Skeletal muscle cell (primary cell): ENCODE measurements at regions not wholly inside any gene's neighbourhood (a gene's known extent, or its start where the extent isn't known, plus 50 kb on each side); places are given as distances from the start of the nearest gene placed in this dataset.
"Not testable (repeated sequence)": the region's sequence is repeated elsewhere in the genome, so short reads cannot be mapped to it uniquely, and the experiment has no call there.

Experiments
- DNase-seq: peaks from one replicate; pipeline ENCODE4 v3.0.0-alpha.2; 2010; ENCODE audit warnings: low read depth
- H3K4me3 ChIP-seq: 2 replicates; pipeline ENCODE4 v1.5.1; 2011; ENCODE audit warnings: low read depth, mild to moderate bottlenecking, control low read depth, low read length, moderate library complexity

GRCh38 chr5:21615195-21615765, 1237.9 kb downstream of the CDH12 start:
- no peak for DNase-seq
- H3K4me3 ChIP-seq, result no peak overlapping the region

GRCh38 chr5:21613971-21614488, 1239.1 kb downstream of the CDH12 start:
- no peak overlapping the region for H3K4me3 ChIP-seq

GRCh38 chr5:21603796-21604195, 1249.3 kb downstream of the CDH12 start:
- no peak overlapping the region for H3K4me3 ChIP-seq
- DNase-seq, result no peak

More at GRCh38 chr5:21613971-21614488, 1239.1 kb downstream of the CDH12 start:
- DNase-seq, result no peak

- DNase-seq, result no peak
- no peak overlapping the region for H3K4me3 ChIP-seq
These were observed 1258.6 kb downstream of the CDH12 start for GRCh38 chr5:21594566-21594965.

- H3K4me3 ChIP-seq, result no peak overlapping the region
- no peak for DNase-seq
These were observed 1259.9 kb downstream of the CDH12 start for GRCh38 chr5:21593261-21593660.

GRCh38 chr5:21581508-21581907, 1271.6 kb downstream of the CDH12 start:
- DNase-seq, result no peak
- H3K4me3 ChIP-seq, result no peak overlapping the region

- no peak overlapping the region for H3K4me3 ChIP-seq
- no peak for DNase-seq
These were observed 1278.2 kb downstream of the CDH12 start for GRCh38 chr5:21574961-21575360.

- DNase-seq, result no peak
These were observed 1278.7 kb downstream of the CDH12 start for GRCh38 chr5:21574438-21574837.

GRCh38 chr5:21573416-21574314, 1279.5 kb downstream of the CDH12 start:
- no peak overlapping the region for H3K4me3 ChIP-seq
- DNase-seq, result no peak

More at GRCh38 chr5:21574438-21574837, 1278.7 kb downstream of the CDH12 start:
- no peak overlapping the region for H3K4me3 ChIP-seq

GRCh38 chr5:21571196-21571595, 1281.9 kb downstream of the CDH12 start:
- not testable (repeated sequence) for H3K4me3 ChIP-seq, DNase-seq

GRCh38 chr5:21559109-21559508, 1294.0 kb downstream of the CDH12 start:
- DNase-seq, H3K4me3 ChIP-seq: not testable (repeated sequence)

GRCh38 chr5:21552263-21552662, 1300.9 kb downstream of the CDH12 start:
- DNase-seq, H3K4me3 ChIP-seq: not testable (repeated sequence)

GRCh38 chr5:21550916-21551315, 1302.2 kb downstream of the CDH12 start:
- not testable (repeated sequence) for H3K4me3 ChIP-seq, DNase-seq

- H3K4me3 ChIP-seq, DNase-seq: not testable (repeated sequence)
These were observed 1305.5 kb downstream of the CDH12 start for GRCh38 chr5:21547656-21548055.

GRCh38 chr5:21535114-21535513, 1318.0 kb downstream of the CDH12 start:
- H3K4me3 ChIP-seq, result not testable (repeated sequence)

GRCh38 chr5:21521157-21521556, 1332.0 kb downstream of the CDH12 start:
- not testable (repeated sequence) for DNase-seq, H3K4me3 ChIP-seq

More at GRCh38 chr5:21535114-21535513, 1318.0 kb downstream of the CDH12 start:
- DNase-seq, result not testable (repeated sequence)

GRCh38 chr5:21496926-21497325, 1356.2 kb downstream of the CDH12 start:
- DNase-seq, result not testable (repeated sequence)

GRCh38 chr5:21496056-21496455, 1357.1 kb downstream of the CDH12 start:
- DNase-seq, H3K4me3 ChIP-seq: not testable (repeated sequence)

More at GRCh38 chr5:21496926-21497325, 1356.2 kb downstream of the CDH12 start:
- not testable (repeated sequence) for H3K4me3 ChIP-seq

- not testable (repeated sequence) for H3K4me3 ChIP-seq, DNase-seq
These were observed 1357.9 kb downstream of the CDH12 start for GRCh38 chr5:21495235-21495634.

GRCh38 chr5:21494033-21494432, 1359.1 kb downstream of the CDH12 start:
- DNase-seq, H3K4me3 ChIP-seq: not testable (repeated sequence)
